ENCODE measurements at regions not wholly inside any gene's neighbourhood (a gene's known extent, or its start where the extent isn't known, plus 50 kb on each side); places are given as distances from the start of the nearest gene placed in this dataset.

- DNase-seq (ENCODE audit: low read depth): no peak
- no peak for TF ChIP-seq CTCF (IDR thresholded peaks at IDR 0.05; ENCODE audit: insufficient read depth, low read depth, low read length)
- Histone ChIP-seq H3K36me3 (ENCODE audit: control insufficient read depth, insufficient read depth, low read length) (no peaks in the 10 kb centered on the region), H3K27me3 (ENCODE audit: control insufficient read depth, insufficient read depth, low read length) (no peaks in the 10 kb centered on the region), H3K4me3 (ENCODE audit: low read depth, low read length) (no peak overlapping the region)
- POLR2A ChIA-PET: no interaction called here
- CTCF ChIA-PET: no interaction called here
Observed at GRCh38 chr11:109236696-109237095, 185.3 kb upstream of the C11orf87 start.

- Histone ChIP-seq H3K27me3 (ENCODE audit: control insufficient read depth, insufficient read depth, low read length) (no peaks in the 10 kb centered on the region), H3K4me3 (ENCODE audit: low read depth, low read length) (no peak overlapping the region), H3K36me3 (ENCODE audit: control insufficient read depth, insufficient read depth, low read length) (no peaks in the 10 kb centered on the region)
- TF ChIP-seq CTCF (IDR thresholded peaks at IDR 0.05; ENCODE audit: insufficient read depth, low read depth, low read length): no peak
- POLR2A ChIA-PET: no interaction called here
- CTCF ChIA-PET: no interaction called here
- no peak for DNase-seq (ENCODE audit: low read depth)
Observed at GRCh38 chr11:109237636-109238035, 184.4 kb upstream of the C11orf87 start.

GRCh38 chr11:109241988-109242536 lies 179.9 kb upstream of the C11orf87 start:
- TF ChIP-seq CTCF (IDR thresholded peaks at IDR 0.05; ENCODE audit: insufficient read depth, low read depth, low read length): no peak
- no peaks in the 10 kb centered on the region for H3K27me3 ChIP-seq (ENCODE audit: control insufficient read depth, insufficient read depth, low read length)
- POLR2A ChIA-PET: no interaction called here
- CTCF ChIA-PET: no interaction called here
- no peak overlapping the region for H3K4me3 ChIP-seq (ENCODE audit: low read depth, low read length)
- DNase-seq (ENCODE audit: low read depth): no peak
- no peaks in the 10 kb centered on the region for H3K36me3 ChIP-seq (ENCODE audit: control insufficient read depth, insufficient read depth, low read length)

- ChIA-PET CTCF (no interaction called here), POLR2A (no interaction called here)
- H3K27me3 ChIP-seq (ENCODE audit: control insufficient read depth, insufficient read depth, low read length): no peaks in the 10 kb centered on the region
- H3K4me3 ChIP-seq (ENCODE audit: low read depth, low read length): no peak overlapping the region
- no peak for TF ChIP-seq CTCF (IDR thresholded peaks at IDR 0.05; ENCODE audit: insufficient read depth, low read depth, low read length)
- no peaks in the 10 kb centered on the region for H3K36me3 ChIP-seq (ENCODE audit: control insufficient read depth, insufficient read depth, low read length)
- DNase-seq (ENCODE audit: low read depth): no peak
Observed at GRCh38 chr11:109247071-109247470, 174.9 kb upstream of the C11orf87 start.

GRCh38 chr11:109249597-109249996 lies 172.4 kb upstream of the C11orf87 start:
- ChIA-PET POLR2A (no interaction called here), CTCF (no interaction called here)
- Histone ChIP-seq H3K36me3 (ENCODE audit: control insufficient read depth, insufficient read depth, low read length) (no peaks in the 10 kb centered on the region), H3K27me3 (ENCODE audit: control insufficient read depth, insufficient read depth, low read length) (no peaks in the 10 kb centered on the region), H3K4me3 (ENCODE audit: low read depth, low read length) (no peak overlapping the region)
- no peak for TF ChIP-seq CTCF (IDR thresholded peaks at IDR 0.05; ENCODE audit: insufficient read depth, low read depth, low read length)
- no peak for DNase-seq (ENCODE audit: low read depth)

Data from BJ (cell line).